ENCODE measurements at regions not wholly inside any gene's neighbourhood (a gene's known extent, or its start where the extent isn't known, plus 50 kb on each side); places are given as distances from the start of the nearest gene placed in this dataset.

DNA sequence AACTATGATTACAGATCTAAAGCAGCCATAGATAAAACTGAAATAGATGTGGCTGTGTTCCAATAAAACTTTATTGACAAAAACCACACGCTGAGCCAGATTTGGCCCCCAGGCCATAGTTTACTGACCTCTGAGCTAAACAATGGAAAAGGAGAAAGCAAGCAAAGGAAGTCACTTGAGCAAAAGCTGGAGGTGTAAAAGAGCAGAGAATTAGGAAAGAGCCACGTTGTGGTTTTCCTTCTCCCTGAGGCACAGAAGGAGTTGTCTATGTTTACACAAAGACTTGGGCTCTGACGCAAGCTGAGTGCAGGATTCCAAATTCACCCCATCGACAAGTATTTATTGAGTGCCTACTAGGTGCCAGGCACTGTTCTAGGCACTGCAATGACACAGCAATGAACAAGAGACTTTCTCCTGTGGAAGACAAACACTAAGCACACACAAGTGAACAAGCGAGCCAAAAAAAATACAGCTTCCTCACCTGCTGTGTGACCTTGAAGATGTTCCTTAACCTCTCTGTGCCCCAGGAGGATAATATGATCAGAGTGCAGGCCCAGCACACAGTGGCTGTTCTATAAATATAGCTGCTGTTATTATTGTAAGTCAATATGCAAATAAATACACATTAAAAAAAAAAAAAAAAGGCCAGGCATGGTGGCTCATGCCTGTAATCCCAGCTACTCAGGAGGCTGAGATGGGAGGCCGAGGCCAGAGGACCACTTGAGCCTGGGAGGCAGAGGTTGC is 75.4 kb upstream of the PTPN1 start:
- TF ChIP-seq, protein P1, sequence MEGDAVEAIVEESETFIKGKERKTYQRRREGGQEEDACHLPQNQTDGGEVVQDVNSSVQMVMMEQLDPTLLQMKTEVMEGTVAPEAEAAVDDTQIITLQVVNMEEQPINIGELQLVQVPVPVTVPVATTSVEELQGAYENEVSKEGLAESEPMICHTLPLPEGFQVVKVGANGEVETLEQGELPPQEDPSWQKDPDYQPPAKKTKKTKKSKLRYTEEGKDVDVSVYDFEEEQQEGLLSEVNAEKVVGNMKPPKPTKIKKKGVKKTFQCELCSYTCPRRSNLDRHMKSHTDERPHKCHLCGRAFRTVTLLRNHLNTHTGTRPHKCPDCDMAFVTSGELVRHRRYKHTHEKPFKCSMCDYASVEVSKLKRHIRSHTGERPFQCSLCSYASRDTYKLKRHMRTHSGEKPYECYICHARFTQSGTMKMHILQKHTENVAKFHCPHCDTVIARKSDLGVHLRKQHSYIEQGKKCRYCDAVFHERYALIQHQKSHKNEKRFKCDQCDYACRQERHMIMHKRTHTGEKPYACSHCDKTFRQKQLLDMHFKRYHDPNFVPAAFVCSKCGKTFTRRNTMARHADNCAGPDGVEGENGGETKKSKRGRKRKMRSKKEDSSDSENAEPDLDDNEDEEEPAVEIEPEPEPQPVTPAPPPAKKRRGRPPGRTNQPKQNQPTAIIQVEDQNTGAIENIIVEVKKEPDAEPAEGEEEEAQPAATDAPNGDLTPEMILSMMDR (IDR thresholded peaks at IDR 0.05; ENCODE audit: control insufficient read depth, extremely low read depth, insufficient read depth) = no peak
- no peak overlapping the region for H3K4me3 ChIP-seq (ENCODE audit: low read depth, low read length)
- DNase-seq (ENCODE audit: low read depth) = no peak

DNA sequence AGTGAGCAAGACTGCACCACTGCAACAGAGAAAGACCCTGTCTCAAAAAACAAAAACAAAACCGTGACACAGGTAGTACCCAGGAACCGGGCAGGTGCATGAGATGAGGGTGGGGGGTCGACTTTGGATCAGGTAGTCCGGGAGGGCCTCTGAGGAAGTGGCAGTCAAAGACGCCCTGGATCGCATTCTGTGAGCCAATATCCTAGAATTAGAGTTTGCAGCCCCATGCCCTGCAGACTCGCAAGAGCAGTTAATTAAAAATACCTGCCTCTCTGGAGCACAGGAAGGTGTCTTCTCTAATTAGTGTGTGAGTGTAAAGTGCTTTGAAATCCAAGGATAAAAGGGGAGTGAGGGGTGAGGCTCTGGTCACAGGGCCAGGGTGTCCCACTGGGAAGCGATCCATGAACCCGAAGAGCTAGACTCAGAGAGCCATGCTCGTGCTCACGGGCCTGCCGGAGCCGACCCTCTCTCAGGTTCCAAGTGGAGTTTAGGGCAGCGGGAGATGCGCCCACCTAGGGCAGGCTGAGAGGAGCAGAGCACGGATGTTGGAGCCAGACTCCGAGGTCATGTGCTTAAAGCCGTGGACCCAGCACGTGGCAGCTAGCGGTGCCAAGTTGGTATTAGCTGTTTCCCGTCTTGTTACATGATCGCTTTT is 74.7 kb upstream of the PTPN1 start:
- TF ChIP-seq, protein P1 (IDR thresholded peaks at IDR 0.05; ENCODE audit: control insufficient read depth, extremely low read depth, insufficient read depth) = no peak
- H3K4me3 ChIP-seq (ENCODE audit: low read depth, low read length) = no peak overlapping the region
- no peak for DNase-seq (ENCODE audit: low read depth)

DNA sequence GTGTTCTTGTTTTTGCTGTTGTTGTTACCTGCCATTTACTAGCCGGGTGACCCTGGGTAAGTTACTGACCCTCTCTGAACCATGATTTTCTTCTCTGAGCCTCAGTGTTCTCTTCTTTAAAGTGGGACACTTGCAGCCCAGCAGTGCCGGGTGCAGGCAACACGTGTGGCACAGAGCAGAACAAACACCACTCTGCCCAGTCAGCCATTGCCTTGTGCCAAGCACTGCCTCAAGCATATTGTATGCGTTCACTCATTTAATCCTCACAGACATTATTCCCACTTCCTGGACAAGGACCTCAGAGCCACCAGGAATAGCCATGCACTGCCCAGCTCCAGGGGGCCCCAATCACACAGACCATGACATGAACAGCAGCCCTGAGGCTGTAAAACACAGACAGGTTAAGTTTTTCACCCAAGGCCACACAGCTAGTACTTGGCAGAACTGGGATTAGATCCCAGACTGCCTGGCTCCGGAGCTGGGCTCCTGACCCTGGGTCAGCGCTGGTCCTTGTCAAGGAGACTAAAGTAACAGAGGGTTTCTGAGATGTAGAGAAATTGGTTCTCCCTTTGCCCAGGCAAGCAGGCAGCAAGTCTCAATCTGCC is 74.0 kb upstream of the PTPN1 start:
- no peak for DNase-seq (ENCODE audit: low read depth)
- no peak overlapping the region for H3K4me3 ChIP-seq (ENCODE audit: low read depth, low read length)
- TF ChIP-seq, protein P1 (IDR thresholded peaks at IDR 0.05; ENCODE audit: control insufficient read depth, extremely low read depth, insufficient read depth) = no peak

DNA sequence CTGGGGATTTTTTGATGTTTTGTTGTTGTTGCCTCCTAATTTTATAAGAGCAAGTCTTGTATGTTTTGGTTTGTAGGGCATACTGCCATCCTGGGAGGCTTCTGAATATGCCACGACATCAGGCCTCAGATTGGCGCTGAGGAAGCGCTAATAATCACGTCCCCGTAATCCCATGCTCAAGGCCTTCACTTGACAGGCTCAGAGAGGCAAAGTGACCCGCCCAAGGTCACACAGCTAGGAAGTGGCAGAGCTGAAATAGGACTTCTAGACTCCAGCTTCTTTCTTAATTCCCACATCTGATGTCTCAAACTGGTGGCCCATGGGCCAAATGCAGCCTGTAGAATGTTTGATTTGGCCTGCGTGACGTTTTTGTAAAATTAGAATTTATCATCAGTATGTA is 73.5 kb upstream of the PTPN1 start:
- H3K4me3 ChIP-seq (ENCODE audit: low read depth, low read length) = no peak overlapping the region

DNA sequence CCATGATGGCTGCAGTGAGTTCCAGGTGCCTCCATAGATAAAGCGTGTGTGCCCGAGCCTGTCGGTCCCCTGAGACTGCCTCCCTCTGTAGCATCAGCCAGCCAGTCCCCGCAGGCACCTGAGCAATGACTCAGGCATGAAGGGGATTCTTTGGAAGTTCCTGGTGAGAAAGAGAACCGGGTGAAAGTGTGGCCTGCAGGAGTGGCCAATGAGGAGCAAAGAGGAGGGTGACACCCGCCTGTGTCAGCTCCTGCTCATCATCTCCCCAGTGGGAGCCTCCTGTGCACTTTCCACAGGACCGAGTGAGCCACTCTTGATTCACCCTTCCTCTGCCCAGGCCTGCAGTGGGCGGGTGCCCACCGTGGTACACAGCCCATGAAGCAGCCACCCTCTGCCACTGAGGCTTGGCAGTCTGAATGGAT is 71.2 kb upstream of the PTPN1 start:
- no peak overlapping the region for H3K4me3 ChIP-seq (ENCODE audit: low read depth, low read length)
- TF ChIP-seq, protein P1 (IDR thresholded peaks at IDR 0.05; ENCODE audit: control insufficient read depth, extremely low read depth, insufficient read depth) = no peak
- DNase-seq (ENCODE audit: low read depth) = no peak

More for the DNA sequence above, 73.5 kb upstream of the PTPN1 start:
- no peak for DNase-seq (ENCODE audit: low read depth)
- TF ChIP-seq, protein P1 (IDR thresholded peaks at IDR 0.05; ENCODE audit: control insufficient read depth, extremely low read depth, insufficient read depth) = no peak

DNA sequence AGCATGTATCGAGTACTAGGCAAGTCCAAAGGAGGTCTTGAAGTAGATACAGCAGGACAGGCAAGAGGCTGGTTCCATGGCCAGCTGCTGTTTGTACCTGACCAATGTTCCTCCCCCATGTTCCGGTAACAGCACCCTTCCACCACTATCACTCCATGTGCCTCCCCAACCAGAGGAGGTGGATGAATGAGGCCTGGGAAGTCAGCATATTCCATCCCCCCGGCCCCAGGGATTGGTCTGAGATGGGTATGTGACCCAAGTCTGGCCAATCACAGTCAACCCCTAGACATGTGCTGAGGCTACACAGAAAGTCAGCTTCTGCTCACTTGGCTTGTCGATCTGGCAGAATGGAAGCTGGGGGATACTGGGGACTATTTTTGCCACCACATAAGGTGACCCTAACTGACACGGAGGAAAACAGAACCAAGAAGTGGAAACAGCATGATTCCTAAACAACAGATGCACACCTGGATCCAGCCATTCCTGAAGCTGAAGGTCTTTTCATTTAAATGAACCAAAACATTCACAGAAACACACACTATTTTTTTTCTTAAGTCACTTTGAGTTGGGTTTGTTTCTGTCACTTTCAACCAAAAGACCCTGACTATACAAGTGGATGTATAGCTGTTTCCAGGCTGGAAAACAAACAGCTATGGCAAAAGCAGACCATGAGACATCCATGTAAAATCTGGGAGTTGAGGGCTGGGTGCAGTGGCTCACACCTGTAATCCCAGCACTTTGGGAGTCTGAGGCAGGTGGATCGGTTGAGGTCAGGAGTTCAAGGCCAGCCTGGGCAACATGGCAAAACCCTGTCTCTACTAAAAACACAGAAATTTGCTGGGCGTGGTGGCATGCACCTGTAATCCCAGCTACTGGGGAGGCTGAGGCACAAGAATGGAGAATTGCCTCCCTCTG is 70.4 kb upstream of the PTPN1 start:
- TF ChIP-seq, protein P1 (IDR thresholded peaks at IDR 0.05; ENCODE audit: control insufficient read depth, extremely low read depth, insufficient read depth) = no peak
- H3K4me3 ChIP-seq (ENCODE audit: low read depth, low read length) = no peak overlapping the region
- no peak for DNase-seq (ENCODE audit: low read depth)

All from LNCaP clone FGC (cell line).